ENCODE measurements at regions not wholly inside any gene's neighbourhood (a gene's known extent, or its start where the extent isn't known, plus 50 kb on each side); places are given as distances from the start of the nearest gene placed in this dataset.

DNA sequence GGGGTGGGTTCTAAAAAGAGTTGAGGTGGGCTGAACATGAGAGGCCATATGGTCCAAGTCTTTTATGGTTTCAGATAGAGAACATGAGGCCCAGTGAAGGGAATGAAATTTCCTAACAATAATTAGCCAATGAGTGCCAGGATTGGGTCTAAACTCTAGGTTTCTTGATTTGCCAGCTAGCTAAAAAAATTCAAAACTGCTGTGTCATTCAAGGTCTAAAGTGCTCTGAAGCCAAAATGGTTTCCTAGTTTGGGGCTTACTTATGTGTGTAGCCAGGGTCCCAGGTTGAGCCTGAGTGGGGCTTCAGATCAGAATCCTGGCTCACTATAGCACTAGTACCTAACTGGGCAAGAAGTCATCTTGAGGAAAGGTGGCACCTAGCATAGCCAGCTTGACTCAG lies 55.3 kb upstream of the SYN2 start:
- DNase-seq (ENCODE audit: low spot score in 2 of 2) (no peak), ATAC-seq (no peak)
- Mint-ChIP-seq H3K4me1 (no peaks in the 10 kb centered on the region), H3K27ac (no peak overlapping the region), H3K36me3 (no peaks in the 10 kb centered on the region), H3K4me3 (no peak overlapping the region), H3K9me3 (no peaks in the 10 kb centered on the region)

DNA sequence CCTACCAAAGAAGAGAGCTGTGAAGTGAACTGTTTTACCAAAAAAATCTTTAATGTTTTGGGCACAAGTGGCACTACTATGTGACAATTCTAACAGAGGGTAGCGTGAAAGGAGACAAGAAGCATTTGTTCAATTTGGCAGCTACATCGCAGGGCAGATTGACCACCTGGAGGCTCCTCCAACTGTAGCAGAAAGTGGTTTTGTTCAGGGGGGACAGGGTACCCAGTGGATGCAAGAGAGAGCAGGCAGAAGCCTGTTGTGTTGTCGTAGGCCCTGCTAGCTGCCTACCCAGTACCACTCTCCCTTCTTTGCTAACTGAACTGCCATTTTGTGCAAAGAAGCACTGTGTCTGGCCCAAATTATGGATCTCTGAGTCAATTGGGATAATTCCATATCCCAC lies 54.8 kb upstream of the SYN2 start:
- Mint-ChIP-seq H3K36me3 (no peaks in the 10 kb centered on the region), H3K9me3 (no peaks in the 10 kb centered on the region), H3K4me3 (no peak overlapping the region), H3K4me1 (no peaks in the 10 kb centered on the region), H3K27ac (no peak overlapping the region)
- ATAC-seq (no peak), DNase-seq (ENCODE audit: low spot score in 2 of 2) (no peak)

DNA sequence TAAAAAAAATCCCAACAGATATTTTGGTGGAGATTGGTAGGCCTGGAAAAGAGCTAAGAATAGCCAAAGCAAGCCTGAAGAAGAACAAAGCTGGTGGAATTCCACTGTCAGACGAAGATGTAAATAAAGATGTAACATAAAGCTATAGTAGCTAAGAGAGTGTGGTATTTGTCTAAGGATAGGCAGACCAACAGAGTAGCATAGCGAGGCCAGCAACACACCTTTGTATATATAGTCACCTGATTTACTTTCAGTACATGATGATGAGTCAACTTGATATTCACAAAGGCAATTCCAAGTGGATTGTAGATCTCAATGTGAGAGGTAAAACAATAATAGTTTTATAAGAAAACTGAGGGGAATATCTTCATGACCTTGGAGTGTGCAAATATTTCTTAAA lies 53.6 kb upstream of the SYN2 start:
- Mint-ChIP-seq H3K9me3 (no peaks in the 10 kb centered on the region), H3K4me1 (no peaks in the 10 kb centered on the region), H3K36me3 (no peaks in the 10 kb centered on the region), H3K4me3 (no peak overlapping the region), H3K27ac (no peak overlapping the region)
- no peak for DNase-seq (ENCODE audit: low spot score in 2 of 2)
- ATAC-seq, result no peak

DNA sequence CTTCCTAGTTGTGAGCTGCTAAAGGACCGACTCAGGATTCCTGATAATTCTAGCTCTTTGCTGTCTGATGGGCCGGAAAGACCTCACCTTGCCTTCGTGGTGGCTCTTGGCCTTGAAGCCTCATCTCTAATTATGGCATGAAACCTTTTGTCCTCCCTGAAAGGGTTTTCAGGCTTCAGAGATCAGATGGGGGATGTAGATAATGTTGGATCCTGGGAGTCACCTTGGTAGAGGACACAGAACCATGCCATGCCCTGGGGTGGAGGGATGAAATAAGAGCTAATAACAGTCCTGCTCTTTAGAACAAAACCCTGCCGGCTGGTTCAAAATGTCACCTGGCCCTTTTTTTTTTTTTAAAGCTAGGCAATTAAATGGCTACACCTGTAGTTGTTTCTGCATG lies 50.8 kb upstream of the SYN2 start:
- H3K9me3 Mint-ChIP-seq, result no peaks in the 10 kb centered on the region
- H3K27ac Mint-ChIP-seq, result no peak overlapping the region
- H3K4me1 Mint-ChIP-seq, result no peaks in the 10 kb centered on the region
- H3K4me3 Mint-ChIP-seq, result no peak overlapping the region
- H3K36me3 Mint-ChIP-seq, result no peaks in the 10 kb centered on the region
- ATAC-seq (no peak), DNase-seq (ENCODE audit: low spot score in 2 of 2) (no peak)

DNA sequence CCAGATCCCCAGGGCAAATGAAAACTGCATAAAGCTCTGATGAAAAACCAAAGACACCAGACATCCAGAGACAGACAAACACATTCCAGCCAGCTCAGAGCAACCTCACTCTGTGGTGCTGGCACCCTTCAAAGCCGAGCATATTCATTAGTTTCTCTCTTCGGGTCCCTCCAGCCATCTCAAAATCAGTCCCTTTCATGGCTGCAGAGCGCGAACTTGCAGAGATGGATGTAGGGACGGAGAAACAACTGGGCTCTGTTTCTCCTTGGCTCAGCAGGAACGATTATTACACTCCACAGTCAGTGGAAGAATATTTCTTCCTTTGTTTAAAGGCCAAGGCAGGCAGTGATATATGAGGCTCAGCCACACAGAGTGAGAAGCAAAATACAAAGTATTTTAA lies 50.4 kb upstream of the SYN2 start:
- Mint-ChIP-seq H3K27ac (no peak overlapping the region), H3K4me1 (no peaks in the 10 kb centered on the region), H3K9me3 (no peaks in the 10 kb centered on the region), H3K4me3 (no peak overlapping the region), H3K36me3 (no peaks in the 10 kb centered on the region)
- DNase-seq (ENCODE audit: low spot score in 2 of 2), result no peak
- no peak for ATAC-seq

DNA sequence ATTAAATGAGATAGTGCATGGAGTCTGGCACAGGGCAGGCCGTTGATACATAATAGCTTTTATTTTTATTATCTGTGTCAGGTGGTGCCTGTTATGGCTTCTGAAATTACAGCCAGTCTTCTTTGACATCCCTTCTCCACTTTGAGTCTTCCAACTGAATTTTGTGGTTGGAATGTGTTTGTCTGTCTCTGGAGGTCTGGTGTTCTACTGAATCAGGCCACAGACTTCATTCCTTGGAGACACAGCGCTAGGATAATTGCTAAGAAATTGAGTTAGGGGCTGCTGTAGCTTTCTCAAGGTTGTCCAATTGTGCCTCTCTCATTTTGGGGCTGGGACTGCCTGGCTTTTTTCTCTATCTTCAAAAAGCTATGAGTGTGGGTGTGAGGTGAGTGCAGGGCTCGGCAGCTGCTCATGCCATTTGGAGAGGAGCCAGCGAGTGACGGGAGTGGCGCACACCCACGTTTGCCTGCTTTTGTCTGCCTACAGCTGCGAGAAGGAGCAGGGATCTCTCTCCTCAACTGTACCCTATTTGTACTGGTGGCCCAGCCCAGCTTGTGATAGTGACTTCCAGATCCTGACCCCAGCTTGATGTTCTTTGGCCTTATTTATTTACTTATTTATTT lies 49.8 kb upstream of the SYN2 start:
- no peak for ATAC-seq
- Mint-ChIP-seq H3K27ac (no peak overlapping the region), H3K4me1 (no peaks in the 10 kb centered on the region), H3K4me3 (no peak overlapping the region), H3K36me3 (no peaks in the 10 kb centered on the region), H3K9me3 (no peaks in the 10 kb centered on the region)
- no peak for DNase-seq (ENCODE audit: low spot score in 2 of 2)
